Ectodermal cell (in vitro differentiated cells): ENCODE measurements at regions not wholly inside any gene's neighbourhood (a gene's known extent, or its start where the extent isn't known, plus 50 kb on each side); places are given as distances from the start of the nearest gene placed in this dataset.

Experiments
- H3K27ac ChIP-seq: 2 replicates; pipeline ENCODE4 v1.7.0; 2013; ENCODE audit warnings: mild to moderate bottlenecking, low read depth, low read length; ENCODE audit not compliant: insufficient read depth, poor library complexity, severe bottlenecking
- H3K27me3 ChIP-seq: 2 replicates; pipeline ENCODE4 v1.7.0; 2013; ENCODE audit warnings: mild to moderate bottlenecking, low read length; ENCODE audit not compliant: insufficient read depth, control insufficient read depth, poor library complexity, severe bottlenecking
- H3K36me3 ChIP-seq: one replicate; pipeline ENCODE4 v1.7.0; 2013; ENCODE audit warnings: low read length; ENCODE audit not compliant: control insufficient read depth, insufficient read depth
- H3K4me1 ChIP-seq: one replicate; pipeline ENCODE4 v1.7.0; 2013; ENCODE audit warnings: low read length; ENCODE audit not compliant: control insufficient read depth, insufficient read depth
- H3K4me3 ChIP-seq: 2 replicates; pipeline ENCODE4 v1.7.0; 2013; ENCODE audit warnings: low read depth, low read length, control low read depth; ENCODE audit not compliant: insufficient read depth
- H3K9me3 ChIP-seq: 2 replicates; pipeline ENCODE4 v1.7.0; 2013; ENCODE audit warnings: mild to moderate bottlenecking, low read length, moderate library complexity; ENCODE audit not compliant: control insufficient read depth
- WGBS, 2 experiments: methylation state at CpG; one replicate each; pipeline ENCODE4 v1.1.7; 2013; ENCODE audit warnings: missing lambda C conversion rate in 2 of 2; 5-methylcytosine and 5-hydroxymethylcytosine counted together

GRCh38 chr2:217289907-217290280 is 430.0 kb upstream of the TNP1 start:
- Histone ChIP-seq H3K27me3 (no peaks in the 10 kb centered on the region), H3K27ac (peak overlapping the region; percentile 95), H3K9me3 (no peaks in the 10 kb centered on the region), H3K36me3 (no peaks in the 10 kb centered on the region), H3K4me3 (no peak overlapping the region), H3K4me1 (peaks cover 18% of the 10 kb centered on the region)
- 17 to 37% methylated on average over 2 of the region's 2 CpGs for WGBS, 2 experiments

DNA sequence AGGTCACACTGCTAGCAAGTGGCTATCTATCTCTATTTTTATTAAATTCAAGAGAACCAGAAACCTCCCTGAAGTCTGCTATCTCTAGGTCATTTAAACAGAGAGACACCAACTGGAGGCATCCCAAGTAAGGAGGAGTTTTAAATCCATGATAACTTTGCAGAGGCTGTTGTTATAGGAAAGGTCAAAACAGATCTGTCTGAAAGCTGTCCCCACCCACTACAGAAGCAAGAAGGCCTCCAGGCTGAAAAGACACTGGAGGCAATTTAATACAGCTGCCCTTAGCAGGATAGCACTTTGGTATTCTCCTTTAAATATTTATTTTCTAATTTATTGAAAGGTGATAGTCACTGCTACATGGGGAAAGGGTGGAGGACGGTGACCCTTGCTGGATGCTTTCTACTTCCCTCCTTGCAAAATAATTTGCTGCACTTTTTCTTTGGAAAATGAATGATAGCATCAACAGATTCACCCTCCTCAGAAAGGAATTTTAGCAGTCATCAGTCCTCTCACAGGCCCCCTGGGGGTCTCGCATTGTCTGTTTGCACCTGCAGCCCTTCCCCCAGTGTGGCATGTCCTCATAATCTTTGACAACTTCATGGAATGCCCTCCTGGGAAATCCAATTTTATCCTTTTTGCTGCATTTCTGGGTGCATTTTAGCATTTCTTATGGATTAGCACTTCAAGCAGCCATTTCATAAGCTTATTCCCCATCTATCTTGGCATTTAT is 429.5 kb upstream of the TNP1 start:
- H3K9me3 ChIP-seq, result no peaks in the 10 kb centered on the region
- no peaks in the 10 kb centered on the region for H3K27me3 ChIP-seq
- H3K36me3 ChIP-seq, result no peaks in the 10 kb centered on the region
- 49 to 50% methylated on average over 2 of the region's 2 CpGs for WGBS, 2 experiments
- H3K4me1 ChIP-seq, result peaks cover 18% of the 10 kb centered on the region
- H3K4me3 ChIP-seq, result no peak overlapping the region
- H3K27ac ChIP-seq, result peak overlapping the region; percentile 95

- no peaks in the 10 kb centered on the region for H3K9me3 ChIP-seq
- H3K36me3 ChIP-seq, result no peaks in the 10 kb centered on the region
- 98 to 100% methylated on average over 1 to 2 of the region's 3 CpGs for WGBS, 2 experiments
- peaks cover 18% of the 10 kb centered on the region for H3K4me1 ChIP-seq
- no peak overlapping the region for H3K27ac ChIP-seq
- H3K27me3 ChIP-seq, result no peaks in the 10 kb centered on the region
- H3K4me3 ChIP-seq, result no peak overlapping the region
Measured at GRCh38 chr2:217288472-217289063, 428.7 kb upstream of the TNP1 start.

DNA sequence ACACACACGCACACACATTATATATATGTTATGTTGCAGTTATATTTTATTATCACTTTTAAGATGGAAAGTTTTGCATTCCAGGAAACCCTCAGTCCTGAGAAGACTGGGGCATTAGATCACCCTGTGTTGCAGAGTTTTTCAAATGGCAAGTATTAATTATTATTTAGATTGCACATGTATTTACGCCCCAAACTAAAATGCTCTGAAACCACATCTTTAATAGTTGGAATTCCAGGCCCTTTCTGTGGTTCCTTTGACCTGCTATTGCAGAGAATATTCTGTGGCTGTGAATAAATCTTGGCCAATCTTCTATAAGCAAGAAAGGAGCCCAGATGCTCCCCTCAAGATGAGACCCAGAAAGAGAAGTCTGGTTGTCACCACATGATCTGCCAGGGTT is 427.0 kb upstream of the TNP1 start:
- H3K4me1 ChIP-seq, result peaks cover 18% of the 10 kb centered on the region
- no peaks in the 10 kb centered on the region for H3K27me3 ChIP-seq
- H3K9me3 ChIP-seq, result no peaks in the 10 kb centered on the region
- H3K27ac ChIP-seq, result no peak overlapping the region
- WGBS, 2 experiments, result 89% methylated on average over 1 of the region's 2 CpGs; no CpG with 5 or more reads in 1 of the 2 experiments
- no peaks in the 10 kb centered on the region for H3K36me3 ChIP-seq
- no peak overlapping the region for H3K4me3 ChIP-seq

GRCh38 chr2:217285926-217286325 is 426.1 kb upstream of the TNP1 start:
- H3K27ac ChIP-seq, result no peak overlapping the region
- H3K27me3 ChIP-seq, result no peaks in the 10 kb centered on the region
- no peaks in the 10 kb centered on the region for H3K9me3 ChIP-seq
- WGBS, 2 experiments, result 89 to 98% methylated on average over 4 of the region's 4 CpGs
- no peak overlapping the region for H3K4me3 ChIP-seq
- peaks cover 18% of the 10 kb centered on the region for H3K4me1 ChIP-seq
- no peaks in the 10 kb centered on the region for H3K36me3 ChIP-seq

GRCh38 chr2:217283460-217283859 is 423.6 kb upstream of the TNP1 start:
- H3K27ac ChIP-seq, result no peak overlapping the region
- H3K4me1 ChIP-seq, result no peaks in the 10 kb centered on the region
- H3K36me3 ChIP-seq, result no peaks in the 10 kb centered on the region
- H3K4me3 ChIP-seq, result no peak overlapping the region
- H3K9me3 ChIP-seq, result no peaks in the 10 kb centered on the region
- H3K27me3 ChIP-seq, result peaks cover 5% of the 10 kb centered on the region
- 91 to 96% methylated on average over 6 of the region's 6 CpGs for WGBS, 2 experiments

DNA sequence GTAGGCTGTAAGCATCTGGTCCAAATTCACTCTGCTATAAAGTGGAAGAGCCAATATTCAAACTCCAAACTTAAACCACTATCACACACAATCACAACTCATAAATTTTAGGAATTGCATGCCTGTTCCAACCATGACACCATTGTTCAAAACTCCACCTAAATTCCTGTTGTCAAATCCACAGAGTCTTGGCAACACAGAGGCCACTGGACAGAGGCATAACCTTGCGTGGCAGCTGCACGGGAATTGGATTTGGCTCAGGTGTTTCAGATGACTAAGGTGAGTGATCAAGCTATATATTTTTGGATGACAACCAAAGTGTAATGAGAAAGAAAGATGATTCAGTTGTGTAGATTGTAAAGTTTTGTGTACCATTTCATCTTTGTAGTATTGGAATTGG is 422.7 kb upstream of the TNP1 start:
- Histone ChIP-seq H3K27me3 (peaks cover 5% of the 10 kb centered on the region), H3K4me1 (no peaks in the 10 kb centered on the region), H3K9me3 (no peaks in the 10 kb centered on the region), H3K27ac (no peak overlapping the region), H3K36me3 (no peaks in the 10 kb centered on the region), H3K4me3 (no peak overlapping the region)
- 94 to 95% methylated on average over 2 of the region's 2 CpGs for WGBS, 2 experiments

- no peaks in the 10 kb centered on the region for H3K9me3 ChIP-seq
- H3K27ac ChIP-seq, result no peak overlapping the region
- no peaks in the 10 kb centered on the region for H3K4me1 ChIP-seq
- H3K27me3 ChIP-seq, result peaks cover 14% of the 10 kb centered on the region
- H3K36me3 ChIP-seq, result no peaks in the 10 kb centered on the region
- no peak overlapping the region for H3K4me3 ChIP-seq
Measured at GRCh38 chr2:217279556-217279955, 419.7 kb upstream of the TNP1 start.

GRCh38 chr2:217279140-217279539 is 419.3 kb upstream of the TNP1 start:
- no peak overlapping the region for H3K27ac ChIP-seq
- H3K4me1 ChIP-seq, result no peaks in the 10 kb centered on the region
- no peaks in the 10 kb centered on the region for H3K9me3 ChIP-seq
- WGBS, 2 experiments, result 85 to 87% methylated on average over 3 of the region's 3 CpGs
- H3K36me3 ChIP-seq, result no peaks in the 10 kb centered on the region
- H3K27me3 ChIP-seq, result peaks cover 17% of the 10 kb centered on the region
- H3K4me3 ChIP-seq, result no peak overlapping the region

GRCh38 chr2:217277646-217278398 is 418.0 kb upstream of the TNP1 start:
- Histone ChIP-seq H3K27me3 (peaks cover 25% of the 10 kb centered on the region), H3K4me1 (peaks cover 6% of the 10 kb centered on the region), H3K36me3 (no peaks in the 10 kb centered on the region), H3K27ac (no peak overlapping the region), H3K9me3 (no peaks in the 10 kb centered on the region), H3K4me3 (no peak overlapping the region)
- 88% methylated on average over 8 of the region's 8 CpGs for WGBS, 2 experiments
